H7 (cell line): ENCODE measurements at regions not wholly inside any gene's neighbourhood (a gene's known extent, or its start where the extent isn't known, plus 50 kb on each side); places are given as distances from the start of the nearest gene placed in this dataset.

Experiments
- DNase-seq: peaks from one replicate; pipeline ENCODE4 v3.0.0; 2012
- H3K27me3 ChIP-seq: 2 replicates; pipeline ENCODE4 v1.6.0; 2011; ENCODE audit warnings: mild to moderate bottlenecking, low read length; ENCODE audit not compliant: control insufficient read depth, insufficient read depth
- H3K36me3 ChIP-seq: replicated peaks from 2 replicates; pipeline ENCODE4 v1.5.1; 2011; ENCODE audit warnings: low read length; ENCODE audit not compliant: control insufficient read depth, insufficient read depth
- H3K4me3 ChIP-seq: 2 replicates; pipeline ENCODE4 v1.5.1; 2011; ENCODE audit warnings: low read depth, mild to moderate bottlenecking, control low read depth, low read length, moderate library complexity; ENCODE audit not compliant: insufficient read depth

DNA sequence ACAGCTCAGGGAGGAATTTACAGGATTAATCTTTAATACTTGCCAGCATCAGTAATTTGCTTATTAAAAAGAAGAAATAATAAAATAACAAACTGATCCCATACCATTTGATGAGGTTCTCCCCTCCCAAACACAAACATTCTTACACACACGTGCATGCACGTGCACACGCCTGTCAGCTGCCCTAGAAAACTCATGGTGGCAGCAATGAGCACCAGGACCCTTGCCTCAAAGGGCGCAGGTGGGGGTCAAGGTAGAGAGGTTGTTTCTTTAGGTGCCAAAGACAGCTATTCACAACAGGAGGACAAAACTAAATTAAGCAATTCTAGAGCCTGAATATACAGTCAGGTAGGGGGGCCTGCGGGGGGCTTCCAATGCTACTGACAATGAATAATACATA lies 219.3 kb downstream of the BUD13 start:
- DNase-seq = peak; percentile 63
- Histone ChIP-seq H3K36me3 (no peaks in the 10 kb centered on the region), H3K4me3 (no peak overlapping the region), H3K27me3 (no peaks in the 10 kb centered on the region; the same call in 1 of the 2 replicates)

DNA sequence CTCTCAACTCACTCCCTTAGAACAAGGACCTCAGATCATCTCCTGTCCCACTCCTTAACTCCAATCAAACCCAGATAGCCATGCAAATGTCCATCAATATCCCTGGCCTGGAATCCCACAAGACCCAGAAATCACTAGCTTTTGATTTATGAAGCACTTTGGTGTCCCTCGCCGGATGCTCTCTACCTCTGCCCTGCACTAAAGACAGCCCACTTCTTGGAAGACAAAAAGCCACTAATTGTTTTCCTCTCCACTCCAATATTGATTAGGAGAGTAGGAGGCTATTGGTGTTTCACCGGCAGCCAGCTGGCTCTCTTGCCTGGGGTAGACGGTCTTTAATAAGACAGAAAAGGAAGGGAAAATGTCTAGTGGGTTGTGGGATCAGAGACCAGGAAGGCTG lies 221.2 kb downstream of the BUD13 start:
- Histone ChIP-seq H3K27me3 (no peaks in the 10 kb centered on the region; the same call in 1 of the 2 replicates), H3K4me3 (no peak overlapping the region), H3K36me3 (no peaks in the 10 kb centered on the region)
- no peak for DNase-seq

DNA sequence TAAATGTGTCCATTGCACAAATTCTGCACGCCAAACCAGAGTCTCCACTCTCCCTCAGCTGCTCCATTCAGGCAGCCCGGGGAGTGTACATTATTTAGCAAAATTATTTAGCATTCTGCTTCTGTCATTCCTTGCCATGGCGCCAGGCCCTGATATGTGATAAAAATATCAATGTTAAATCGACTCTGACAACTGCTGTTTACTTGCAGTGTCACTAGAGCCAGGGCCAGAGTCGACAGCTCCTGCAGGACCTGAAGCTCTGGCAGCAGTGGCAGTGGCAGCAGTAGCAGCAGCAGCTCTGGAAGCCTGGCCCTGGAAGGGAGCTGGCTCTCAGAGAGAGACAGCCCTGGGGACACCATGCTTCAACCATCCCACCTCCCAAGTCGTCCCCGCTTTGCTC lies 224.5 kb downstream of the BUD13 start:
- Histone ChIP-seq H3K36me3 (no peaks in the 10 kb centered on the region), H3K4me3 (no peak overlapping the region), H3K27me3 (no peaks in the 10 kb centered on the region; the same call in 1 of the 2 replicates)
- no peak for DNase-seq

DNA sequence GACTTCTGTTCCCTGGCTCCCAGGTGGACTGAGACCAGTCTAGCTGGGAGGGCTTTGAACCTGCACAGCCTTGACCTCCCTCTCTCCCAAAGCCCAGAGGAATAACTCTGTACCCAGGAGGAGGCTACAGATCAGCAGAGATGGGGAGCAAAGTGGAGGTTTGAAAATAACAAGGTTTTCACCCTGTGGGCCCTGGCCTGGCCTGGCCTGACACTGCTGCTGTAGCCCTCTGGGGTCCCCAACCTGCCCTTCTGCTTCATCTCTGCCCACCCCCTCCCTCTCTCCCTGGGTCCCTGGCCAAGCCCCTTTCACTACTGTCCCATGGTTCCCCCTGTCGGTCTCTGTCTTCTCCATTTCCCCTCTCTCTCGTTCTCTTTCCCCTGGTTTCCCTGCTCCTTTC lies 225.2 kb downstream of the BUD13 start:
- H3K4me3 ChIP-seq = no peak overlapping the region
- H3K36me3 ChIP-seq = no peaks in the 10 kb centered on the region
- DNase-seq = no peak
- H3K27me3 ChIP-seq = no peaks in the 10 kb centered on the region; the same call in 1 of the 2 replicates

DNA sequence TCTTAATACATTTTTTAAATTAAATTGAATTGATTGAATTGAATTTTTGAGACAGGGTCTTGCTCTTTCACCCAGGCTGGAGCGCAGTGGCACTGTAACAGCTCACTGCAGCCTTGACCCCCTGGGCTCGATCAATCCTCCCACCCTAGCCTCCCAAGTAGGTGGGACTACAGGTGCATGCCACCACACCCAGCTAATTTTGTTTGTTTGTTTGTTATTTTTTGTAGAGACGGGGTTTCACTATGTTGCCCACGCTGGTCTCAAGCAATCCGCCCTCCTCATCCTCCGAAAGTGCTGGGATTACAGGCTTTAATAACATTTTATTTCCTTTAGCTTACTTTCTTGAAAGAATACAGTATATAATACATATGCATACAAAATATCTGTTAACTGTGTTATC lies 226.9 kb downstream of the BUD13 start:
- no peaks in the 10 kb centered on the region for H3K36me3 ChIP-seq
- H3K27me3 ChIP-seq = peaks cover 2% of the 10 kb centered on the region; the same call in 1 of the 2 replicates
- no peak for DNase-seq
- H3K4me3 ChIP-seq = no peak overlapping the region

DNA sequence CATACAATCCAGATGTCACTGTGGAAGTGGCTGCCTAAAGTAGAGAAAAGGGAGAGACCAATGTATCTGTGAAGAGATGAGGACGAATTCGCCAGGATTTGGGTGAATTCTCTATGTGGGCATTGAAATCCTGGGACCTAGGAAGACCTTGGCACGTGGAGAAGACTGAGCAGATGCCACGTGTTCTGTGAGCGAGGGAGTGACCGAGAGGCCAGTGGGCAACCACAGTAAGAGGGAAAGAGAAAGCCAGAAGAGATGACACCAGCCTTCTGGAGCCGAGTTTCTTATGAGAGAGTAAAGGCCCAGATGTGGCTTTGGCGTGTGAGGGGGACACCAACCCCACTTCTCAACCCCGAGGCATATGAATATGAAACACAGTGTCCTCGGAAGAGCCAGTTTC lies 228.1 kb downstream of the BUD13 start:
- Histone ChIP-seq H3K4me3 (no peak overlapping the region), H3K36me3 (no peaks in the 10 kb centered on the region), H3K27me3 (peaks cover 2% of the 10 kb centered on the region; the same call in 1 of the 2 replicates)
- DNase-seq = no peak

DNA sequence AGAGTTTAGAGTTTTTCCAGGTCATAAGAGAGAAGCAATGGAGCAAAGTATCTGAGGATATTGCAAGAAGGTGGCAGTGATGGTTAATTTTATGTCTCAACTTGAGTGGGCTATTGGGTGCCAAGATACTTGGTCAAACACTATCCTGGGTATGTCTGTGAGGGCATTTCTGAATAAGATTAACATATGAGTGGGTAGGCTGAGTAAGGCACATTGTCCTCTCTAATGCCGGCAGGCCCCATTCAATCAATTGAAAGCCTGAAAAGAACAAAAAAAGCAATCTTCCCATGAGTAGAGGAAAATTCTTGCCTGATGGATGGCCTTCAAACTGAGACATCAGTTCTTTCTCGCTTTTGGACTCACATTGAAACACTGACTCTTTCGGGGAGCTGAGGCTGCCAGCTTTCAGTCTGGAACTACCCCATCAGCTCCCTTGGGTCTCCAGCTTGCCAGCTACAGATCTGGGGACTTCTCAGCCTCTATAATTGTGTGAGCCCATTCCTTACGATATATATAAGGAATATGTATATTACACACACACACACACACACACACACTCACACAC lies 228.8 kb downstream of the BUD13 start:
- DNase-seq = no peak
- Histone ChIP-seq H3K4me3 (no peak overlapping the region), H3K27me3 (peaks cover 2% of the 10 kb centered on the region; the same call in 1 of the 2 replicates), H3K36me3 (no peaks in the 10 kb centered on the region)

DNA sequence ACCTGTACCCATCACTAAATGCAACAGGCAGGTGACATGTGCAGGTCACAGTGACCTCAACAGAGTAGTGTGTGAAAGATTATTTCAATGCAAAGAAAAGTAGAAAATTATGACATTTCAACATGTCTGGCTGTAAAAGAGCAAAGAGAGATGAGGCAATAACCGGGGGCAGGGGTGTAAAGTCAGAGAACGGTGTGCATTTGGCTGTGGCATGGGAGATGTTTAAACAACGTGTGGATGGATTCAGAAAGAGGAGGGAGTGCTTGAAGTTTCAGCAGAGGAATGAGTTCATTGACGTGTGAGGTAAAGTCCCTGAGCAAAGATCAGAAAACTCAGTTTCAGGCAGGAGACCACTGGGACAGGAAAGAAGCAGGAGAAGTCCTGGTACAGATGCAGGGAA lies 229.7 kb downstream of the BUD13 start:
- peaks cover 2% of the 10 kb centered on the region; the same call in 1 of the 2 replicates for H3K27me3 ChIP-seq
- DNase-seq = no peak
- H3K4me3 ChIP-seq = no peak overlapping the region
- H3K36me3 ChIP-seq = no peaks in the 10 kb centered on the region

DNA sequence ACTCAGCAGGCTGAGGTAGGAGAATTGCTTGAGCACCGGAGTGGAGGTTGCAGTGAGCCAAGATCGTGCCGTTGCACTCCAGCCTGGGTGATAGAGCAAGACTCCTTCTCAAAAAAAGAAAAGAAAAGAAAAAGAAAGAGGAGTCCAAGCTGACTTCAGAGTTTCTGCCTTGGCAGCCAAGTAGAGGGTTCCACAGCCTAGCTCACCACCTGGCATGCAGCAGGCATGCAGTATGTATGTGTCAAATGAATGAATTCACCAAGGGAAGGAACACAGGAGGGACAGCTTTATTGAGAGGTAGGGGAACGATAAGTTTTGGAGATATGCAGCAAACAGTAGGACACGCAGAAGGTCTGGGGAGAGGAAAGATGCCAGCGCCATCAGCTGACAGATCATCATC lies 230.4 kb downstream of the BUD13 start:
- DNase-seq = no peak
- Histone ChIP-seq H3K27me3 (peaks cover 2% of the 10 kb centered on the region; the same call in 1 of the 2 replicates), H3K36me3 (no peaks in the 10 kb centered on the region), H3K4me3 (no peak overlapping the region)

DNA sequence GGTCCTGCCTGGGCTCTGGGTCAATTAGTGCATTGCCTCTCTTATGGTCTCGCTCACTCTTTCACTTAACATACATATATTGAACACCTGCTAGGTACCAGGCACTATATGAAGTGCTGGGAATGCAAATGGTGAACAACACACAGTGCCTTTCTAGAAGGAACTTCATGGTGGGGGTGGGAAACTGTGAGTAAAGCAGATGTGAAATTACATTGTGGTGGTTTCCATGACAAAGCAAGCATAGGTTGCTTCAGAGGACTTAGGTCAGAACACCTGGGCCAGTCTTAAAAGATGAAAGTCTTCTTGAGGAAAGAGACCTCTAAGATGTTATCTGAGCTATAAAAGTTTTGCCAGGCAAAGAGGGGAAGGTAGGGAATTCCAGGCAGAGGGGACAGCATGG lies 231.3 kb downstream of the BUD13 start:
- Histone ChIP-seq H3K27me3 (peaks cover 2% of the 10 kb centered on the region; the same call in 1 of the 2 replicates), H3K36me3 (no peaks in the 10 kb centered on the region), H3K4me3 (no peak overlapping the region)
- no peak for DNase-seq

DNA sequence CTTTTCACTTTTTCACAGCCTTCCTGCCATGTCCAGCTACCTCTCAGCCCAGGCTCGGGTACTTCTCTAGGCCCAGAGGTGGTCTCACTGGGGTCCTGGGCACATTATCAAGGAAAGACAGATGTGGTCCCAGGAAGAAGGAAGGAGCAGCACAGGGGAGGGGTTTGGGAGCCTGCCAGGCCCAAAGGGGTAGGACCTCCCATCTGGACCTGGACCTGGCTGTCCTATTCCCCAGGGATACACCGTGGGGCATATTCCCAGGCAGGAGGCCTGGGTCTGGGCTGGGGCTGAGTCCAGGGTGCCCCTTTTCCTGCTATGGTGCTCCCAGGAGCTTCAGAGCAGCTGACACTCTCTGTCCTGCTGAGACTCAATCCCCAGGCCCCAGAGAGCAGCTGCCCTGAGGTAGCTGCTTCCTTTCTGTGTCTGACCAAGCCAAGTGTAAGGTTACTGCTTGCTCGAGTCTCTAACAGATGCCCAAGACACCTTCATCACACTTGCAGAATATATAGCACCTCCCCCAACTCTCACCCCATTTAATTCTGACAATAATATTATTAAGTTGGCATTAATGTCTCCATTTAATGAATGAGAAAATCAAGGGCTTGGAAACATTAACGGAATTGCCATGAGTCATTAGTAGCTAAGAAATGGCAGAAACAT lies 232.0 kb downstream of the BUD13 start:
- no peak for DNase-seq
- H3K4me3 ChIP-seq = no peak overlapping the region
- H3K36me3 ChIP-seq = no peaks in the 10 kb centered on the region
- peaks cover 2% of the 10 kb centered on the region; the same call in 1 of the 2 replicates for H3K27me3 ChIP-seq

DNA sequence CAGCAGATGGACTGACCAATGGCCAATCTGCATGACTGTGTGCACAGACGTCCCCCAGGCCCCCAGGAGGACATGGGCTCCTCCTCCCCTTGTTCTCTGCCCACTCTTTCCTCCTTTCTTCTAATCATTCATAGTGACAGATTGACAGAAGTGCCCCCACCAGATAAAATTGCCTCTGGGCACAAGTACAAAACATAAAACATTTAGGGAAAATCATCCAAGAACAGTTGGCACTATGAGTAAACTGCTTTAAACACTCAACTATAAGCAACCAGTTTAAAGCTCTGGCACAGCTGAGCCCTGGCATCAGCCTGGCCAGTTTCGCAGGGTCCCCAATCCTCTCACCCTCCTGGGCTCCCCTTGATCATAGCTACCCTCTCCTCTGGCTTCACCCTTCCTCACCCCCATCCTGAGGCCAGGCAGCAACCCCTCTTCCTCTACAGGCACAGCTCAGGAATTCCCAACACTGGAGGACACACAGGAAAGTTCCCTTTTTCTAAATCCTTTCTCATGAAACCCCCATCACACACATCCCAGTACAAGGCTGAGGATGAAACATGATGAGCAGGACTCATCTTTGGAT lies 232.9 kb downstream of the BUD13 start:
- DNase-seq = no peak
- peaks cover 2% of the 10 kb centered on the region; the same call in 1 of the 2 replicates for H3K27me3 ChIP-seq
- no peak overlapping the region for H3K4me3 ChIP-seq
- H3K36me3 ChIP-seq = no peaks in the 10 kb centered on the region

DNA sequence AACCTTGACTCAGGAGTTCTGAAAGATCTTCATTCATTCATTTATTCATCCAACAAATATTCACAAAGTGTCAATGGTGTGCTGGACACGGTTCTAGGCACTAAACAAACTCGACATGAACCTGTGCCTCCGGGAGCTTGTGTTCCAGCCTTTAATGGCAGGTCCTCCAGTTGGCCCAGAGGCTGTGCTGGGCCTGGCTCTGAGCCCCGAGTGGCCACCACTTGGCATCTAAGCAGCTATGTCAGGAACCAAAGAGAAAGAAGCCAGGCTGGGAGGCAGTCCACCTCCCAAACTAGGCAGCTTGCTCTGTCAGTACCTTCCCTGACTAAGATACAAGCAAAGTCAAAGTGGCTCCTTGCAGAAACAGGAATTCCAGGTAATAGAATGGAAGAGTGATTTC lies 233.6 kb downstream of the BUD13 start:
- no peak for DNase-seq
- Histone ChIP-seq H3K36me3 (no peaks in the 10 kb centered on the region), H3K27me3 (peaks cover 2% of the 10 kb centered on the region; the same call in 1 of the 2 replicates), H3K4me3 (no peak overlapping the region)

DNA sequence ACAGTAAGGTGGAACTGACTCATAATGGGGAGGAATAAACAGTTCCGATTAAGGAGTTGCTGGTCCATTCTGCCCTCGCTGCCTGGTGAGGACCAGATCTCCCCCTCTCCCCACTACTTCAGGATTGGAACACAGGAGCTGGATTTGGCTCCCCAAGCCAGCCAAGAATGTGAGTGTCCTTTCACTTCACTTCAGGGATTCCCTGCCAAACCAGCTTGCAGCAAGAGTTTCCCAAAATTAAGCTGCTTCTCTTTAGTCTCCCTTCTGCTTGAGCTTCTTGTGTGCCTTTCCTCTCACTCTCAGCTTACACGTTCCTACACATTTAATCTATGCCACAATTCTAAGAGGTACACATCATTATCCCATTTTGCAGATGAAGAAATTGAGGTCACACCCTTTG lies 234.1 kb downstream of the BUD13 start:
- H3K27me3 ChIP-seq = peaks cover 2% of the 10 kb centered on the region; the same call in 1 of the 2 replicates
- DNase-seq = no peak
- H3K4me3 ChIP-seq = no peak overlapping the region
- no peaks in the 10 kb centered on the region for H3K36me3 ChIP-seq

DNA sequence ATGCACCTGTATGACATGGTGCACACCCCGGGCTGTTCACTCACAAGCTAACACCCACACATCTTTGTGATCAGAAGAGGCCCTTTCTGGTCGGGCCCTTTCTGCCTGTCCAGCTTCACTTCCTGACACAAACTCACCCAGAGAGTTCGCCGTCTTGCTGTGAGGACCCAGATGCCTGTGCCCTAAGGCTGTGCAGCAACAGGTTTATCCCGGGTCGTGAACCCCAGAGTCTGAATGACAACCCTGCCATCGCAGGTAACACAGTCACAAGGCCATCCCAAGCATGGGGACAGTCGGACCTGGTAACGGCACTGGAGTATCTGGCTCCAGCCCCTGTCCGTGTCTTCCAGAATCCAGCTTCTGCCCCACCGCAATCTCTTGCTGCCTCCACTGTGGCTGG lies 235.1 kb downstream of the BUD13 start:
- H3K4me3 ChIP-seq = no peak overlapping the region
- H3K27me3 ChIP-seq = peaks cover 2% of the 10 kb centered on the region; the same call in 1 of the 2 replicates
- no peak for DNase-seq
- H3K36me3 ChIP-seq = no peaks in the 10 kb centered on the region
